Thymus (tissue), 11 donors: ENCODE measurements at regions not wholly inside any gene's neighbourhood (a gene's known extent, or its start where the extent isn't known, plus 50 kb on each side); places are given as distances from the start of the nearest gene placed in this dataset.

ENCODE experiments used
- DNase-seq, 9 donors: peaks; one replicate each; pipeline ENCODE4 v3.0.0-alpha.2; 2013; ENCODE audit warnings: low spot score in 9 of 9, low read depth in 6 of 9, missing footprints in 1 of 9
- H3K27ac ChIP-seq, 2 donors: one replicate each; pipeline ENCODE4 v1.5.1; 2013; ENCODE audit warnings: control low read depth in 1 of 2, low read depth in 1 of 2, low read length in 1 of 2, mild to moderate bottlenecking in 1 of 2, moderate library complexity in 1 of 2
- H3K27me3 ChIP-seq, 2 donors: one replicate each; pipeline ENCODE4 v1.5.1; 2013; ENCODE audit warnings: low read length in 1 of 2; ENCODE audit not compliant: control insufficient read depth in 2 of 2, insufficient read depth in 1 of 2
- H3K36me3 ChIP-seq, 2 donors: one replicate each; pipeline ENCODE4 v1.5.1; 2013; ENCODE audit warnings: low read length in 1 of 2, mild to moderate bottlenecking in 1 of 2, moderate library complexity in 1 of 2; ENCODE audit not compliant: control insufficient read depth in 2 of 2, insufficient read depth in 2 of 2
- H3K4me1 ChIP-seq, 2 donors: one replicate each; pipeline ENCODE4 v1.5.1; 2013; ENCODE audit warnings: low read length in 2 of 2; ENCODE audit not compliant: control insufficient read depth in 2 of 2, insufficient read depth in 2 of 2
- H3K4me3 ChIP-seq, 2 donors: one replicate each; pipeline ENCODE4 v1.5.1; 2013; ENCODE audit warnings: low read length in 2 of 2, control low read depth in 1 of 2, mild to moderate bottlenecking in 1 of 2
- H3K9me3 ChIP-seq, 2 donors: one replicate each; pipeline ENCODE4 v1.5.1; 2013; ENCODE audit warnings: low read length in 1 of 2, mild to moderate bottlenecking in 1 of 2; ENCODE audit not compliant: control insufficient read depth in 2 of 2, insufficient read depth in 1 of 2
- WGBS: extraction: QIAGEN DNeasy Blood & Tissue Kit; methylation state at CpG from one replicate; pipeline ENCODE4 v1.1.7; 2013; 5-methylcytosine and 5-hydroxymethylcytosine counted together
- donor health status: healthy.

- H3K27ac ChIP-seq, result no peak overlapping the region
- no peaks in the 10 kb centered on the region for H3K9me3 ChIP-seq
- no peaks in the 10 kb centered on the region for H3K4me1 ChIP-seq
- DNase-seq, result no peak
- no peak overlapping the region for H3K4me3 ChIP-seq
- H3K27me3 ChIP-seq, result peaks cover 0 to 19% of the 10 kb centered on the region in 2 donors
- WGBS, result 82% methylated on average over 7 of the region's 7 CpGs
- no peaks in the 10 kb centered on the region for H3K36me3 ChIP-seq
Measured at GRCh38 chr1:38267037-38268036, 220.7 kb upstream of the POU3F1 start.

GRCh38 chr1:38266197-38266520, 219.6 kb upstream of the POU3F1 start:
- H3K27me3 ChIP-seq, result peaks cover 0 to 13% of the 10 kb centered on the region in 2 donors
- no peak overlapping the region for H3K27ac ChIP-seq
- H3K4me3 ChIP-seq, result no peak overlapping the region
- no peaks in the 10 kb centered on the region for H3K9me3 ChIP-seq
- WGBS, result 96% methylated on average over 5 of the region's 5 CpGs
- no peaks in the 10 kb centered on the region for H3K4me1 ChIP-seq
- H3K36me3 ChIP-seq, result no peaks in the 10 kb centered on the region
- DNase-seq, result no peak

GRCh38 chr1:38265293-38266196, 219.0 kb upstream of the POU3F1 start:
- H3K27ac ChIP-seq, result no peak overlapping the region
- H3K36me3 ChIP-seq, result no peaks in the 10 kb centered on the region
- peaks cover 0 to 7% of the 10 kb centered on the region in 2 donors for H3K27me3 ChIP-seq
- H3K4me1 ChIP-seq, result no peaks in the 10 kb centered on the region
- no peak overlapping the region for H3K4me3 ChIP-seq
- H3K9me3 ChIP-seq, result no peaks in the 10 kb centered on the region
- 75% methylated on average over 15 of the region's 15 CpGs for WGBS
- no peak for DNase-seq

- no peaks in the 10 kb centered on the region for H3K9me3 ChIP-seq
- no peaks in the 10 kb centered on the region for H3K4me1 ChIP-seq
- H3K27me3 ChIP-seq, result no peaks in the 10 kb centered on the region
- DNase-seq, result no peak
- no peaks in the 10 kb centered on the region for H3K36me3 ChIP-seq
- no peak overlapping the region for H3K4me3 ChIP-seq
- WGBS, result 80% methylated on average over 4 of the region's 4 CpGs
- H3K27ac ChIP-seq, result no peak overlapping the region
Measured at GRCh38 chr1:38263438-38263837, 216.8 kb upstream of the POU3F1 start.

GRCh38 chr1:38261574-38261973, 215.0 kb upstream of the POU3F1 start:
- Histone ChIP-seq H3K4me1 (no peaks in the 10 kb centered on the region), H3K27me3 (no peaks in the 10 kb centered on the region), H3K9me3 (no peaks in the 10 kb centered on the region), H3K27ac (no peak overlapping the region), H3K36me3 (no peaks in the 10 kb centered on the region), H3K4me3 (no peak overlapping the region)
- DNase-seq, result no peak
- 86% methylated on average over 4 of the region's 4 CpGs for WGBS

DNA sequence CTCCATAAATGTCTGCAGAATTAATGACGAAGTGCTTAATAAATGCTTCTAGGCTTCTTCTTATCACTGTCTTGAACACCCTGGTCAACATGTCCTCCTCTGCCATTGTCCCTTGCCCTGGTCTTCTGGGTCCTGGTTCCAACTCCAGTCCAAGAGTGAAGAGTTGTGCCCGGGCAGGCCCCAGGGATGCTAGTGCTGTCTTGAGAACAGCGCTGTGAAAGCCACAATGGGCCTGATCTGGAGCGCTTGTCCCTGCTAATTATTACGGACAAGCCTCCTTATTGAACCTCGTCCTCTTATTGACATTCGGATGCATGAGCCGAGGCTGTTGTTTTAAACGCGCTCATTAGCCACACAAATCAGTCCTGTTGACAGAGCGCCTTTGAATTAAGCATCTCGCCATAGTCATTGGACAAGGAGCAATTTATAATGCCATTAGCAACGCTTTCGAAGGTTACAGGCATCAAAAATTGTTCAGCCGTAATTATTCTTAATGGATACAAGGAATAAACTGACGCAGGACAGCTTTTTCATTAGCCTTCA, 211.6 kb upstream of the POU3F1 start:
- Histone ChIP-seq H3K4me1 (no peaks in the 10 kb centered on the region), H3K27ac (no peak overlapping the region), H3K36me3 (no peaks in the 10 kb centered on the region), H3K9me3 (no peaks in the 10 kb centered on the region), H3K27me3 (no peaks in the 10 kb centered on the region), H3K4me3 (no peak overlapping the region)
- no peak for DNase-seq
- WGBS, result 90% methylated on average over 16 of the region's 16 CpGs

- no peaks in the 10 kb centered on the region for H3K27me3 ChIP-seq
- H3K9me3 ChIP-seq, result no peaks in the 10 kb centered on the region
- no peaks in the 10 kb centered on the region for H3K4me1 ChIP-seq
- H3K36me3 ChIP-seq, result no peaks in the 10 kb centered on the region
- no peak overlapping the region for H3K27ac ChIP-seq
- H3K4me3 ChIP-seq, result no peak overlapping the region
- WGBS, result 82% methylated on average over 6 of the region's 6 CpGs
- no peak for DNase-seq
Measured at GRCh38 chr1:38257374-38257773, 210.8 kb upstream of the POU3F1 start.

DNA sequence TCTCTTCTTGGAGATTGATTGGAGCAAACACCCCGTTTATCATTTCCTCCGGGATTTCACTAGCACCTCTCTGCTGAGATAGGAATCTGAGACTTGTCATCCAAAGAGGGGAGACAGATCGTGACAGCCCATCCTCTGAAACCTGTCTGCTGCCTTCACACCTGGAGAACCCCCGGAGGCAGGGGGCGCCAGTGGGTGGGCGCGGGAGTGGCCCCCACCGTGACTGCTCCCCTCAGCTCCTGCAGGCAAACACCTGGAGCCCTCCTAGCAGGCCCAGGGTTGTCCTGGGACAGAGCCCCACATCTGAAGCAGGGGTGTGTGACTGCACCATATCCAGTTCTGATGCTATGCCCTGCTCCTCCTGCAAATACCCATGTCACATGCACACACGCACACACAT, 209.5 kb upstream of the POU3F1 start:
- no peaks in the 10 kb centered on the region for H3K27me3 ChIP-seq
- H3K4me3 ChIP-seq, result no peak overlapping the region
- 49% methylated on average over 9 of the region's 9 CpGs for WGBS
- no peaks in the 10 kb centered on the region for H3K36me3 ChIP-seq
- H3K9me3 ChIP-seq, result no peaks in the 10 kb centered on the region
- DNase-seq, result no peak
- H3K4me1 ChIP-seq, result no peaks in the 10 kb centered on the region
- H3K27ac ChIP-seq, result no peak overlapping the region

DNA sequence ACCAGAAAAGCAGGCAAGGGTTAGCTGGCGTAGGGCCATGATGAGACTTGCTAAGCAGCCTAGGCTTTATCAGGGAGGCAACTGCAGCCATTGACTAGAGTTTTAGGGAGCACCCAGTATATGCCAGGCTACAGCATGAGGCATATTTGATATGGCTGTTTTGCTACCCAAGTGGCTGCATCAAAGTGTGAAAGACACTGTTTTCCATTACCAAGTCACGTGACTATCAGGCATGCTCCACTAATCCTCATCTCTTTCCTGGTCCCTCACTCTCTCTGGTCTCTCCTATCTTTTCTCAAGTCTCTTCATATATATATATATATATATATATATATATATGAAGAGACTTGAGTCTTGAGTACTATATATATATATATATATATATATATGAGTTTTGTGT, 206.7 kb upstream of the POU3F1 start:
- no peaks in the 10 kb centered on the region for H3K9me3 ChIP-seq
- H3K4me3 ChIP-seq, result no peak overlapping the region
- no peaks in the 10 kb centered on the region for H3K4me1 ChIP-seq
- peaks cover 0 to 5% of the 10 kb centered on the region in 2 donors for H3K27me3 ChIP-seq
- WGBS, result 66% methylated on average over 2 of the region's 2 CpGs
- no peak for DNase-seq
- H3K36me3 ChIP-seq, result no peaks in the 10 kb centered on the region
- H3K27ac ChIP-seq, result no peak overlapping the region
